ENCODE measurements at regions not wholly inside any gene's neighbourhood (a gene's known extent, or its start where the extent isn't known, plus 50 kb on each side); places are given as distances from the start of the nearest gene placed in this dataset.

DNA sequence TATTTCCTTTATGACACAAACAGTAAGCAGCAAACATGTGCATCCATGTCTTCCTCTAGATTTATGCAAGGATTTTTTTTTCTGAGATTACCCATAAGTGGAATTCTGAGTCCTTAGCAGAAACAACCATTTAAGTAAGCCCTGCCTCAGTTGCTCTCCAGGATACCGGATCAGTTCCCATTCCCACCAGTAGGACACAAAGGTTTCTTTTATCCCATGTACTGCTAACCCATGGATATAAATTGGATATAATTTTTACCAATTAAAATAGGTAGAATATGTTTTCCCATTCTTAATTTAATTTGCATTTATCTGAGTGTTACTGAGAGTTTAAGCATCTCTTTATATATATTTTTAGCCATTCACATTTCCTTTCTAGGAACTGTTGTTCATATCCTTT, 280.9 kb downstream of the FGFR2 start:
- Histone ChIP-seq H3K4me3 (no peak overlapping the region), H2AFZ (ENCODE audit: control insufficient read depth, low read depth, low read length) (no peak overlapping the region), H3K4me1 (ENCODE audit: control insufficient read depth, insufficient read depth, low read length) (no peaks in the 10 kb centered on the region), H3K27ac (ENCODE audit: control insufficient read depth, insufficient read depth) (no peak overlapping the region), H4K20me1 (ENCODE audit: control insufficient read depth, insufficient read depth) (no peaks in the 10 kb centered on the region), H3K9ac (ENCODE audit: control insufficient read depth, insufficient read depth, low read length) (no peak overlapping the region), H3K4me2 (ENCODE audit: control insufficient read depth, insufficient read depth) (no peak overlapping the region), H3K79me2 (ENCODE audit: control insufficient read depth, insufficient read depth, low read length) (no peaks in the 10 kb centered on the region), H3K36me3 (ENCODE audit: control insufficient read depth in 2 of 2, insufficient read depth in 2 of 2, low read length in 1 of 2) (no peaks in the 10 kb centered on the region), H3K9me3 (replicated peaks; ENCODE audit: control insufficient read depth, insufficient read depth, low read length) (no peaks in the 10 kb centered on the region), H3K27me3 (replicated peaks in 1 of 2; ENCODE audit: control insufficient read depth in 2 of 2, insufficient read depth in 2 of 2, low read length in 1 of 2) (no peaks in the 10 kb centered on the region)
- ChIA-PET RAD21 (ENCODE audit: unreplicated experiment) (no interaction called here), SMC1A (ENCODE audit: uncharacterized antibody, unreplicated experiment) (no interaction called here), POLR2A (no interaction called here), CTCF (interaction anchor here (1.2 kb wide), 1 partner anchor 14 kb away, joined by 3 read pairs; no protein-coding TSS in a partner anchor)
- BruUV-seq (replicated peaks): no TSS peak
- FAIRE-seq (no peak), ATAC-seq (no peak), DNase-seq (ENCODE audit: low read depth, low spot score) (no peak)
- 0% methylated on average over 1 of the region's 1 CpG for WGBS (ENCODE audit: insufficient coverage, insufficient replicate concordance, low lambda C conversion rate, missing lambda C conversion rate)
- intact Hi-C loops (cut with micrococcal nuclease; ENCODE audit: unreplicated experiment) (no loop called here), in situ Hi-C loops (cut with MboI) (no loop called here)
- TF ChIP-seq ZNF217 (IDR thresholded peaks at IDR 0.05) (no peak), ESRRA (IDR thresholded peaks at IDR 0.05; ENCODE audit: low read length) (no peak), HDAC6 (IDR thresholded peaks at IDR 0.05; ENCODE audit: unreplicated experiment) (no peak), TARDBP (IDR thresholded peaks at IDR 0.05; ENCODE audit: borderline replicate concordance) (no peak), IKZF1 (conservative IDR thresholded peaks at IDR 0.05) (no peak), JUNB (IDR thresholded peaks at IDR 0.05) (no peak), LARP7 (IDR thresholded peaks at IDR 0.05) (no peak), YBX1 (IDR thresholded peaks at IDR 0.05) (no peak), SMARCA5 (IDR thresholded peaks at IDR 0.05) (no peak), RUNX3 (IDR thresholded peaks at IDR 0.05; ENCODE audit: low read length) (no peak), FOXK2 (IDR thresholded peaks at IDR 0.05) (no peak), ZNF274 (IDR thresholded peaks at IDR 0.05; ENCODE audit: insufficient read depth, insufficient read length) (no peak), FOS (IDR thresholded peaks at IDR 0.05; ENCODE audit: borderline replicate concordance, extremely low read depth, insufficient read length) (no peak)
- TF ChIP-seq, protein P1, sequence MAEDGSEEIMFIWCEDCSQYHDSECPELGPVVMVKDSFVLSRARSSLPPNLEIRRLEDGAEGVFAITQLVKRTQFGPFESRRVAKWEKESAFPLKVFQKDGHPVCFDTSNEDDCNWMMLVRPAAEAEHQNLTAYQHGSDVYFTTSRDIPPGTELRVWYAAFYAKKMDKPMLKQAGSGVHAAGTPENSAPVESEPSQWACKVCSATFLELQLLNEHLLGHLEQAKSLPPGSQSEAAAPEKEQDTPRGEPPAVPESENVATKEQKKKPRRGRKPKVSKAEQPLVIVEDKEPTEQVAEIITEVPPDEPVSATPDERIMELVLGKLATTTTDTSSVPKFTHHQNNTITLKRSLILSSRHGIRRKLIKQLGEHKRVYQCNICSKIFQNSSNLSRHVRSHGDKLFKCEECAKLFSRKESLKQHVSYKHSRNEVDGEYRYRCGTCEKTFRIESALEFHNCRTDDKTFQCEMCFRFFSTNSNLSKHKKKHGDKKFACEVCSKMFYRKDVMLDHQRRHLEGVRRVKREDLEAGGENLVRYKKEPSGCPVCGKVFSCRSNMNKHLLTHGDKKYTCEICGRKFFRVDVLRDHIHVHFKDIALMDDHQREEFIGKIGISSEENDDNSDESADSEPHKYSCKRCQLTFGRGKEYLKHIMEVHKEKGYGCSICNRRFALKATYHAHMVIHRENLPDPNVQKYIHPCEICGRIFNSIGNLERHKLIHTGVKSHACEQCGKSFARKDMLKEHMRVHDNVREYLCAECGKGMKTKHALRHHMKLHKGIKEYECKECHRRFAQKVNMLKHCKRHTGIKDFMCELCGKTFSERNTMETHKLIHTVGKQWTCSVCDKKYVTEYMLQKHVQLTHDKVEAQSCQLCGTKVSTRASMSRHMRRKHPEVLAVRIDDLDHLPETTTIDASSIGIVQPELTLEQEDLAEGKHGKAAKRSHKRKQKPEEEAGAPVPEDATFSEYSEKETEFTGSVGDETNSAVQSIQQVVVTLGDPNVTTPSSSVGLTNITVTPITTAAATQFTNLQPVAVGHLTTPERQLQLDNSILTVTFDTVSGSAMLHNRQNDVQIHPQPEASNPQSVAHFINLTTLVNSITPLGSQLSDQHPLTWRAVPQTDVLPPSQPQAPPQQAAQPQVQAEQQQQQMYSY (CRISPR knock-in tag; IDR thresholded peaks at IDR 0.05): no peak
- TF ChIP-seq, protein P2, sequence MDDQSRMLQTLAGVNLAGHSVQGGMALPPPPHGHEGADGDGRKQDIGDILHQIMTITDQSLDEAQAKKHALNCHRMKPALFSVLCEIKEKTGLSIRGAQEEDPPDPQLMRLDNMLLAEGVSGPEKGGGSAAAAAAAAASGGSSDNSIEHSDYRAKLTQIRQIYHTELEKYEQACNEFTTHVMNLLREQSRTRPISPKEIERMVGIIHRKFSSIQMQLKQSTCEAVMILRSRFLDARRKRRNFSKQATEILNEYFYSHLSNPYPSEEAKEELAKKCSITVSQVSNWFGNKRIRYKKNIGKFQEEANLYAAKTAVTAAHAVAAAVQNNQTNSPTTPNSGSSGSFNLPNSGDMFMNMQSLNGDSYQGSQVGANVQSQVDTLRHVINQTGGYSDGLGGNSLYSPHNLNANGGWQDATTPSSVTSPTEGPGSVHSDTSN (IDR thresholded peaks at IDR 0.05; ENCODE audit: insufficient replicate concordance, low read depth, low read length): no peak
- TF ChIP-seq, protein P3, sequence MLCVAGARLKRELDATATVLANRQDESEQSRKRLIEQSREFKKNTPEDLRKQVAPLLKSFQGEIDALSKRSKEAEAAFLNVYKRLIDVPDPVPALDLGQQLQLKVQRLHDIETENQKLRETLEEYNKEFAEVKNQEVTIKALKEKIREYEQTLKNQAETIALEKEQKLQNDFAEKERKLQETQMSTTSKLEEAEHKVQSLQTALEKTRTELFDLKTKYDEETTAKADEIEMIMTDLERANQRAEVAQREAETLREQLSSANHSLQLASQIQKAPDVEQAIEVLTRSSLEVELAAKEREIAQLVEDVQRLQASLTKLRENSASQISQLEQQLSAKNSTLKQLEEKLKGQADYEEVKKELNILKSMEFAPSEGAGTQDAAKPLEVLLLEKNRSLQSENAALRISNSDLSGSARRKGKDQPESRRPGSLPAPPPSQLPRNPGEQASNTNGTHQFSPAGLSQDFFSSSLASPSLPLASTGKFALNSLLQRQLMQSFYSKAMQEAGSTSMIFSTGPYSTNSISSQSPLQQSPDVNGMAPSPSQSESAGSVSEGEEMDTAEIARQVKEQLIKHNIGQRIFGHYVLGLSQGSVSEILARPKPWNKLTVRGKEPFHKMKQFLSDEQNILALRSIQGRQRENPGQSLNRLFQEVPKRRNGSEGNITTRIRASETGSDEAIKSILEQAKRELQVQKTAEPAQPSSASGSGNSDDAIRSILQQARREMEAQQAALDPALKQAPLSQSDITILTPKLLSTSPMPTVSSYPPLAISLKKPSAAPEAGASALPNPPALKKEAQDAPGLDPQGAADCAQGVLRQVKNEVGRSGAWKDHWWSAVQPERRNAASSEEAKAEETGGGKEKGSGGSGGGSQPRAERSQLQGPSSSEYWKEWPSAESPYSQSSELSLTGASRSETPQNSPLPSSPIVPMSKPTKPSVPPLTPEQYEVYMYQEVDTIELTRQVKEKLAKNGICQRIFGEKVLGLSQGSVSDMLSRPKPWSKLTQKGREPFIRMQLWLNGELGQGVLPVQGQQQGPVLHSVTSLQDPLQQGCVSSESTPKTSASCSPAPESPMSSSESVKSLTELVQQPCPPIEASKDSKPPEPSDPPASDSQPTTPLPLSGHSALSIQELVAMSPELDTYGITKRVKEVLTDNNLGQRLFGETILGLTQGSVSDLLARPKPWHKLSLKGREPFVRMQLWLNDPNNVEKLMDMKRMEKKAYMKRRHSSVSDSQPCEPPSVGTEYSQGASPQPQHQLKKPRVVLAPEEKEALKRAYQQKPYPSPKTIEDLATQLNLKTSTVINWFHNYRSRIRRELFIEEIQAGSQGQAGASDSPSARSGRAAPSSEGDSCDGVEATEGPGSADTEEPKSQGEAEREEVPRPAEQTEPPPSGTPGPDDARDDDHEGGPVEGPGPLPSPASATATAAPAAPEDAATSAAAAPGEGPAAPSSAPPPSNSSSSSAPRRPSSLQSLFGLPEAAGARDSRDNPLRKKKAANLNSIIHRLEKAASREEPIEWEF (IDR thresholded peaks at IDR 0.05; ENCODE audit: insufficient replicate concordance, low read depth, low read length): no peak

Measured in GM12878 (cell line).